ENCODE measurements at regions not wholly inside any gene's neighbourhood (a gene's known extent, or its start where the extent isn't known, plus 50 kb on each side); places are given as distances from the start of the nearest gene placed in this dataset.
"Not testable (repeated sequence)": the region's sequence is repeated elsewhere in the genome, so short reads cannot be mapped to it uniquely, and the experiment has no call there.

DNA sequence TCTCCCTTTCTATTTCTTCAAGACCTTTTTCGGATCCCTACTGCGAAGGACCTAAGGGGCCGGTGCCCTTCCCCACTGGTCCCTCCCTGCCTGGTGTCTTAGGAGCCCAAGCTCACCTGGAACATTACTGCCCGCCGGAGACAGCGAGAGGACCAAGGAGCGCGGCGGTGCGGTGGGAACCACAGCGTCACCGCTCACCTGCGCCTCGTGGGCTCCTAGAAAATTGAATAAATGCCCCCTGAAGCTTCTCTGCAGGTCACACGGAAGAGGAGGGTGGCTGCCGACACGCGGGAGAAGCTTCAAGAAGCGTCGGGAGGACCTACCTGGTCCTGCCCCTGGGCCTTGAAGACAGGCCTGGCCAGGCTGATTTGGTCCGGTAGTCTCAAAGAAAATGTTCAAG is 65.2 kb downstream of the PPIAL4A start:
- Histone ChIP-seq H3K4me3 (ENCODE audit: low read depth, low read length) (no peak overlapping the region), H3K27me3 (replicated peaks) (no peaks in the 10 kb centered on the region), H3K27ac (no peak overlapping the region), H3K36me3 (replicated peaks) (no peaks in the 10 kb centered on the region)
- DNase-seq, result no peak
- TF ChIP-seq, protein P1, sequence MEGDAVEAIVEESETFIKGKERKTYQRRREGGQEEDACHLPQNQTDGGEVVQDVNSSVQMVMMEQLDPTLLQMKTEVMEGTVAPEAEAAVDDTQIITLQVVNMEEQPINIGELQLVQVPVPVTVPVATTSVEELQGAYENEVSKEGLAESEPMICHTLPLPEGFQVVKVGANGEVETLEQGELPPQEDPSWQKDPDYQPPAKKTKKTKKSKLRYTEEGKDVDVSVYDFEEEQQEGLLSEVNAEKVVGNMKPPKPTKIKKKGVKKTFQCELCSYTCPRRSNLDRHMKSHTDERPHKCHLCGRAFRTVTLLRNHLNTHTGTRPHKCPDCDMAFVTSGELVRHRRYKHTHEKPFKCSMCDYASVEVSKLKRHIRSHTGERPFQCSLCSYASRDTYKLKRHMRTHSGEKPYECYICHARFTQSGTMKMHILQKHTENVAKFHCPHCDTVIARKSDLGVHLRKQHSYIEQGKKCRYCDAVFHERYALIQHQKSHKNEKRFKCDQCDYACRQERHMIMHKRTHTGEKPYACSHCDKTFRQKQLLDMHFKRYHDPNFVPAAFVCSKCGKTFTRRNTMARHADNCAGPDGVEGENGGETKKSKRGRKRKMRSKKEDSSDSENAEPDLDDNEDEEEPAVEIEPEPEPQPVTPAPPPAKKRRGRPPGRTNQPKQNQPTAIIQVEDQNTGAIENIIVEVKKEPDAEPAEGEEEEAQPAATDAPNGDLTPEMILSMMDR (IDR thresholded peaks at IDR 0.05; ENCODE audit: low read depth, low read length, missing control alignments), result no peak
- in situ Hi-C loops (cut with HindIII; ENCODE audit: low pct_ligation_motif_present, low sequenced_read_pairs), result no loop called here

DNA sequence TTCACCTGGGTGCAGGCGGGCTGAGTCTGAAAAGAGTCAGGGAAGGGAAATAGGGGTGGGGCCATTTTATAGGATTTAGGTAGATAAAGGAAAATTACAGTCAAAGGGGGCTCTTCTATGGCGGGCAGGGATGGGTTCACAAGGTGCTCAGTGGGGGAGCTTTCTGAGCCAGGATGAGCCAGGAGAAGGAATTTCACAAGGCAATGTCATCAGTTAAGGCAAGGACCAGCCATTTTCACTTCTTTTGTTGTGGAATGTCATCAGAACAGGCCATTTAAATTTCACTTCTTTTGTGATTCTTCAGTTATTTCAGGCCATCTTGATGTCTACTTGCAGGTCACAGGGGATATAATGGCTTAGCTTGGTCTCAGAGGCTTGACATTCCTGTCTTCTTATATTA is 66.4 kb downstream of the PPIAL4A start:
- H3K27me3 ChIP-seq (replicated peaks); DNase-seq; in situ Hi-C loops (cut with HindIII; ENCODE audit: low pct_ligation_motif_present, low sequenced_read_pairs); H3K4me3 ChIP-seq (ENCODE audit: low read depth, low read length); H3K36me3 ChIP-seq (replicated peaks); H3K27ac ChIP-seq: not testable (repeated sequence)

DNA sequence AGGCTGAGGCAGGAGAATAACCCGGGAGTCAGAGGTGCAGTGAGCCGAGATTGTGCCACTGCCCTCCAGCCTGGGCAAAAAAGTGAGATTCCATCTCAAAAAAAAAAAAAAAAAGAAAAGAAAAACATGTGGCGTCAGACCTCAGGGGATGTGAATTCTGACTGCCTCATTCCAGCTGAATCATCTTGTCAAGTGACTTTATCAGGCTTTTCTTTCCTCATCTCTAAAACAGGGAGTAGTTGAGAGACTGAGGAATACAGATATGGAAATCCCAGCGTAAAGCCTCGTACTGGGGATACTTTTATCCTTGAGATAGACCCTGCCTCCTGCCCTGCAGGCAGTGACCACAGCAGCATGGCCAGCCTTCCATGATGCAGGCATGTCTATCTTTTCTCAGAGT is 76.4 kb downstream of the PPIAL4A start:
- H3K36me3 ChIP-seq (replicated peaks); H3K27ac ChIP-seq; H3K27me3 ChIP-seq (replicated peaks); DNase-seq; in situ Hi-C loops (cut with HindIII; ENCODE audit: low pct_ligation_motif_present, low sequenced_read_pairs); H3K4me3 ChIP-seq (ENCODE audit: low read depth, low read length): not testable (repeated sequence)

DNA sequence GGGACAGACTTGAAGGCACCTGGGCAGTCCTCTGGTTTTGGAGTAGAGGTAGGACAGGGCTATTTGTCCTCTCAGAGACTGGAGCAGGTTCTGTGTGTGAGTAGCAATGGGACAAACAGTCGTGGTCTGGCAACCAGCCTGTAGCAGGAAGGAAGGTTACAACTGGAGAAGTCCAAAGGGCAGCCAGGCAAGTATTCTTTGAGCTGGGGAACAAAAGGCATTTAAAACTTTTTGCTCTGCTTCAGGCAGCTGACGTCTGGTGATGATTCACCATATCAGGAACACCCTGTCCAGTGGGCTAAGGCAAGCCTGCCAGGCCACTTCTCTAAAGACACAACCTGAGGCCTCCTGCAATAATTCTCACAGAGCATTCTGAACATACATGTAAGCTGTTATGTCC is 83.3 kb downstream of the PPIAL4A start:
- peak; percentile 69 for DNase-seq

DNA sequence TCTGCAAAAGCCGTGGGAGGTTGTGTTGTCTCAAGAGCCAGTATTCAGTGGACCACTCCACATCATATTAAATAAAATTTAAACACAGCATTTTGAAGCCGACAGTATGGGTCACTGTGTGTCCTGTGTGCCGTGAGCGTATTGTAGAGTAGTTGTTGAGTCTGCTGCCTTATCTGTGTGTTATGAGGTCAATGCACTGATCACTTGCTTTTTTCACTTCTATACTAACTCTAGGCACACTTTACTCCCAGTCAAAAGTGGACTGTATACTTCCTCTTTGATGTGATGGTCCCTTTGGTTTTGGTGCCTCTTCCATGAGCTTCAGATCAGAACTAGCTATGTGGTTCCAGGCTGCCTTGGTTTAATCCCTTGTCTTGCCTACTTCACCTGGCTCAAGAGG is 84.3 kb downstream of the PPIAL4A start:
- in situ Hi-C loops (cut with HindIII; ENCODE audit: low pct_ligation_motif_present, low sequenced_read_pairs); H3K4me3 ChIP-seq (ENCODE audit: low read depth, low read length); H3K36me3 ChIP-seq (replicated peaks); H3K27ac ChIP-seq; H3K27me3 ChIP-seq (replicated peaks); DNase-seq: not testable (repeated sequence)

More for the DNA sequence above, 83.3 kb downstream of the PPIAL4A start:
- H3K36me3 ChIP-seq (replicated peaks); H3K4me3 ChIP-seq (ENCODE audit: low read depth, low read length); H3K27me3 ChIP-seq (replicated peaks); H3K27ac ChIP-seq; in situ Hi-C loops (cut with HindIII; ENCODE audit: low pct_ligation_motif_present, low sequenced_read_pairs): not testable (repeated sequence)

DNA sequence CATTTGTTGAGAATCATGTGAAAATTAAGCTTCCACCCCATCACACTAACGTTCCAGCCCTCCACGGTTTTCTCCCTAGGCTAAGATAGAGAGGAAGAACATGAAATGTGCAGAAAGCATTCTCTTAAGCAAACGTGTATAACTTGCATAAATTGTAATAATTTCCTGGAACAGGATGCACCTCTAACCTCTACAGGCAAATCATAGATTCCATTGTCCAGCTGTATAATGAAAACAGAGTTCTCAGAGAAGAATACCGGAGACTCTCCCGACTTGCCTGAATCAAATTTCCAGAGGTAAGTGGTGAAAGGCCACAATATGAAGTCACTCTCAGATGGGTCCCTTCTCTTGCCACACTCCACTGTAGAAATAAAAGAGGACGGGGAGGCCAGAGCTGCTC is 87.7 kb downstream of the PPIAL4A start:
- H3K36me3 ChIP-seq (replicated peaks); H3K4me3 ChIP-seq (ENCODE audit: low read depth, low read length); in situ Hi-C loops (cut with HindIII; ENCODE audit: low pct_ligation_motif_present, low sequenced_read_pairs); H3K27me3 ChIP-seq (replicated peaks); DNase-seq; H3K27ac ChIP-seq: not testable (repeated sequence)

DNA sequence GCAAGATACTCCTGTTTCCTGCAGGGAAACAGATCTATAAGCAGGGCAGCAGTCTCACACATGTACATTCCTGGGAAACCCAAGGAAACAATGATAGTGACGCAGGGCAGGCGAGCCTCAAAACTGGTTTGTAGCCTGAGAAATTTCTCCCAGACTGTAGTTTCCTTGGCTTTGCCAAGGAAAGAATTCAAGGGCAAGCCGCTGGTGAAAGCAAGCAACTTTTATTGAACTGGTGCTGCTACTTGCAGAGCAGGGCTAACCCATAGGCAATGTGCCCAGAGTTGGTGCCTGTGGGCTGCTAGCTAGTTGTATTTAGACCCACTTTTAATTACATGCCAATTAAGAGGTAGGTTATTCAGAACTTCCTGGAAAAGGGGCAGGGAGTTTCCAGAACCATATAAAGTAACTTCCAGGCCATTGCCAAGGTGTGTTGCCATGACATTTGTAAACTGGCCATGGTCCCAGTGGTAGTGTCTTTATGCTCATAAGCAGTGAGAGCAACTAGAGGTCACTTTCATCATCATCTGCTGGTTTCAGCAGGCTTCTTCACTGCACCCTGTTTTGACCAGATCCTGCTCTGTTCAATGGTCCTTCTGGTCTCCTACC is 92.0 kb downstream of the PPIAL4A start:
- H3K36me3 ChIP-seq (replicated peaks); H3K27ac ChIP-seq; in situ Hi-C loops (cut with HindIII; ENCODE audit: low pct_ligation_motif_present, low sequenced_read_pairs); H3K4me3 ChIP-seq (ENCODE audit: low read depth, low read length); H3K27me3 ChIP-seq (replicated peaks); DNase-seq: not testable (repeated sequence)

DNA sequence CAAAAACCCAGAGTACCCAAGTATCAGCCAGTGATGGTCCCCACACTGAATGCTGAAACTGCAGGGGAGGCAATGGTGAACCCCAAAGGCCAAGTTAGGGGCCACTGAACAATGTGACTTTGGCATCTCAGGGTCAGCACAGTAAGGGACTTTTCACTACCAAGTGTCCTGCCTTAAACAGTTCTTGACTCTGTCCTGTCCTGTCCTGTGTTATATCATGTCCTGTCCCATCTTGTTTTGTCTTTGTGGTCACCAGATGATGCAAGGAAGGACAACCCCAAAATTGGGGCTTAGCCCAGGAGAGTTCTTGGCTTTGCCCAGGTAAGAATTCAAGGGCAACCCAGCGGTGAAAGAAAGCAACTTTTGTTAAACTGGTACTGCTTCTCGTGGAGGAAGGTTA is 105.0 kb downstream of the PPIAL4A start:
- H3K27me3 ChIP-seq (replicated peaks); H3K27ac ChIP-seq; H3K36me3 ChIP-seq (replicated peaks); in situ Hi-C loops (cut with HindIII; ENCODE audit: low pct_ligation_motif_present, low sequenced_read_pairs); DNase-seq; H3K4me3 ChIP-seq (ENCODE audit: low read depth, low read length): not testable (repeated sequence)

DNA sequence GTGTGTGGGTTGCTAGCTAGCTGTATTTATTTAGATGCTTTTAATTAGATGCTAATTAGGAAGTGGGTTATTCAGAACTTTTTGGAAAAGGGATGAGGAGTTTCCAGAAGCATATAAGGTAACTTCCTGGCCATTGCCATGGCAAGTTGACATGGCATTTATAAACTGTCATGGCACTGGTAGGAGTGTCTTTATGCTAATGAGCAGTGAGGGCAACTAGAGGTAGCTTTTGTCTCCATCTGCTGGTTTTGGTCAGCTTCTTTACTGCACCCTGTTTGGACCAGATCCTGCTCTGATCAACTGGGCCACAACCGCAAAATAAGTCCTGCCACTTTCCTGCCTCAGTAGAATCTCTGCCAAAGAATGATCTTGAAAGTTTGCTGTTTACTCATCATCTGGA is 105.5 kb downstream of the PPIAL4A start:
- H3K36me3 ChIP-seq (replicated peaks); DNase-seq; in situ Hi-C loops (cut with HindIII; ENCODE audit: low pct_ligation_motif_present, low sequenced_read_pairs); H3K4me3 ChIP-seq (ENCODE audit: low read depth, low read length); H3K27ac ChIP-seq; H3K27me3 ChIP-seq (replicated peaks): not testable (repeated sequence)

DNA sequence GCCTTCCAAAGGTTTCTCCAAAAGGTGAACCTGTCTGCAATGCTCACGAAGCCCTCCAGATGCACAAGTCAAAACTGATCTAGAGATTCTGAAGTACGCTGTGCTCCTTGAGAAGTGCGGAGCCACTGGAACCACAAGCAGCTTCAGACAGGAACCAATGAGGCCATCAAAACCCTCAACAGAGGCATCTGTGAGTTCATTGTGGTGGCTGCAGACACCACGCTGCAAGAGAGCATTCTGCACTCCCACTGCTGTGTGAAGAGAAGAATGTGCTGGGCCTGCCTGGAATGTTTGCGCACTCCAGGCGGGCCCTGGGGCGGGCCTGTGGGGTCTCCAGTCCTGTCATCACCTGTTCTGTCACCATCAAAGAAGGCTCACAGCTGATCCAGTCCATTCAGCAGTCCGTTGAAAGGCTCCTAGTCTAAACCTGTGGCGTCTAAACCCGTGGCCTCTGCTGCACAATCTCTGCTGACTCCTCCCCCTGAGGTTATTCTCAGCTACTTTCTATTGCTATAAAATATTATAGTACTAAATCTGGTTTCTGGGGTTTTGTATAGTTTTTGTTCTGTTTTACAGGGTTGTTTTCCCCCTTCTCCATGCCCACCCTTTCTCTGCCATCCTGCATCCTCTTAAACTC is 111.6 kb downstream of the PPIAL4A start:
- DNase-seq; H3K36me3 ChIP-seq (replicated peaks); in situ Hi-C loops (cut with HindIII; ENCODE audit: low pct_ligation_motif_present, low sequenced_read_pairs); H3K4me3 ChIP-seq (ENCODE audit: low read depth, low read length); H3K27ac ChIP-seq; H3K27me3 ChIP-seq (replicated peaks): not testable (repeated sequence)

DNA sequence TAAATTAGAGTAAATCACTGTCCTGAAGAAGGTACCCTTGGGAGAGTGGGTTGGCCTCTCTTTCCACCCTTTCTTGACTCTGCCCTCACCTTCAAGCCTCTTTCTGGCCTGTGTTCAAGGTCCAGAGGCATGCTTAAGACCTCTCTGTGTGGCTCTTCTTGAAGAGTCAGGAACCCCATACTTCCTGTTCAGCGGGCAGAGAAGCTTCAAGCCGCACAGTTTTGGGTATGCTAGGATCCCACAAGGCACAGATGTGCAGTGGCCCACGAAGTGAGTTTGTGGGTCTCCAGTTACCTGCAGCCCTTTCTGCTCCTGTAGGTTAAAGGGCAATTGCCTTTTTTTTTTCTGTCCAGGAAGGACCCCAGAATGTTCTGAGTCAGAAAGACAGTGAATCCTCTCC is 113.7 kb downstream of the PPIAL4A start:
- H3K36me3 ChIP-seq (replicated peaks); H3K4me3 ChIP-seq (ENCODE audit: low read depth, low read length); H3K27me3 ChIP-seq (replicated peaks); H3K27ac ChIP-seq; DNase-seq; in situ Hi-C loops (cut with HindIII; ENCODE audit: low pct_ligation_motif_present, low sequenced_read_pairs): not testable (repeated sequence)

DNA sequence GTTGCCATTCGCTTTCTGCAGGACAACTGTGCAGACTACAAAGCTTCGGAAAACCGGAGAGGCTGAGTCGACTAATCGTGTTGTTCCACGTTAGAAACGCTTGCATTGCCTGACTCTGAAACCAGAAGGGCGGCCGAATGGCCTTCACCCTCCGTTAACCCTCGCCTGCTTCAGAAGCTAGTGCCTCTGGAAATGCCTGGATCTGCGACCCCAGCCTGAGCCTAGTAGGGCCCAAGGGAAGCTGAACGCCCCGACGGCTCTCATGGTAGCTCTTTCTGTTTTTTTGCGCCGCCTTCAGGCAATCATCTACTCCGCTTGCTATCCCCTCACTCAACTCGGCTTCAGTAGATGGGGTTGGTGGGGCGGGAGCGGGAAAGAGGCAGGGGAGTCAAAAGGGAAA is 117.3 kb downstream of the PPIAL4A start:
- DNase-seq; H3K4me3 ChIP-seq (ENCODE audit: low read depth, low read length); H3K36me3 ChIP-seq (replicated peaks); in situ Hi-C loops (cut with HindIII; ENCODE audit: low pct_ligation_motif_present, low sequenced_read_pairs); H3K27me3 ChIP-seq (replicated peaks); H3K27ac ChIP-seq: not testable (repeated sequence)

DNA sequence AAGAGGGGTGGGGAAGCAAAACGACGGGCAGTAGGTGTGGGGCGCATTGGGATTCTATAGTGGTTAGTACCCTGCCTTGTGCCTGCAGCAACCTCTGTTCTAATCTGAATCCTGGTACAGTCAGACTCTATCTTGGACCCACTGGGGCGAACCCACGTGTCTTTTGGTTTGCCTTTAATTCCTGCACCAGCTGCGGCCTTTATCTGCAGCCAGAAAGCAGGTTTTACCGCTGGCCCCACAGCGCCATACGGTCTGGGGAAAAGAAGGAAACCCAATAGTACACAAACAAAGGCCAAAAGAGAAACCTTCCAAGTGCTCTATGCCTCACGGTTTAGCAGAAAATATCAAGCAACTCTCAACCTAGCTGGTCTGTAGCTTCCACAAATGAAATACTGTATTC is 118.2 kb downstream of the PPIAL4A start:
- H3K27me3 ChIP-seq (replicated peaks); DNase-seq; H3K4me3 ChIP-seq (ENCODE audit: low read depth, low read length); H3K27ac ChIP-seq; H3K36me3 ChIP-seq (replicated peaks); in situ Hi-C loops (cut with HindIII; ENCODE audit: low pct_ligation_motif_present, low sequenced_read_pairs): not testable (repeated sequence)

DNA sequence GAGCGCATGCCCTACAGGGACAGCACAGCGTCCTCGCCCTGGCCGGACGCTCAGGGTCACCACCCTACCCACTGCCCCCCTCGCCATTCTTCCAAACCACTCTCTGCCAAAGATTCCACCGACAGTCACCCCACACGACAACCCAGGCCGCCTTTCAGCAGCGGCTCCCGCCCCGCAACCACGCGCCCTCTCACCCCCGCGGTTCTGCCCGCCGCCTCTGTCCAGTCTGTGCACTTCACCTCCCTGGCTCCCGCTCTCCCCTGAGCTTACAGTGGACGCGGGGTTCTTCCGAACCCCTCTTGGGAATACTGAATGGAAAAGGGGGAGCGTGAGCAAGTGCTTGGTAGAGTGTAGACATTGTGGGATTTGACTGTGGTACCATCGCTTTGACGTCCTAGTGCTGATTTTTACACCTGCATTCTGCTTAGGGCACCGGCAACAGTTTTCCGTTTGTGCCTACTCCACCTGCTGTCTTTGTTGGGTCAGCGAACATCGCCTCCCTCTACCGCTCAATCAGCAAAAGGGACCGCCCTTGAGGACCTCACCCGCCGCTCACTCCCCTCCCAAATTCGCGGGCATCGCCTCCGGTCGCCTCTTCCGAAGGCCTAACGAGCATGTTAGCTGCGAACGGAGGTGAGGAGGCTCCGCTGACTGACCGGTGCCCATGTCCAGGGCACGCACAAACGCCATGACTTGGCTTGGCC is 119.1 kb downstream of the PPIAL4A start:
- H3K27me3 ChIP-seq (replicated peaks); H3K4me3 ChIP-seq (ENCODE audit: low read depth, low read length); H3K36me3 ChIP-seq (replicated peaks); DNase-seq; in situ Hi-C loops (cut with HindIII; ENCODE audit: low pct_ligation_motif_present, low sequenced_read_pairs); H3K27ac ChIP-seq: not testable (repeated sequence)
